ENCODE measurements at regions not wholly inside any gene's neighbourhood (a gene's known extent, or its start where the extent isn't known, plus 50 kb on each side); places are given as distances from the start of the nearest gene placed in this dataset.

- no peak for TF ChIP-seq FOXK1 (CRISPR knock-in tag; IDR thresholded peaks at IDR 0.05)
- no peak for TF ChIP-seq ATF3 (CRISPR knock-in tag; conservative IDR thresholded peaks at IDR 0.05)
- TF ChIP-seq CTCF (IDR thresholded peaks at IDR 0.05) = no peak
- no peak for TF ChIP-seq ZNF121 (CRISPR knock-in tag; IDR thresholded peaks at IDR 0.05)
- no peak for TF ChIP-seq PREB (CRISPR knock-in tag; IDR thresholded peaks at IDR 0.05; ENCODE audit: borderline replicate concordance)
Observed at GRCh38 chrX:22689290-22689689, 310.5 kb upstream of the DDX53 start.

Data from WTC11 (cell line).